Iris pigment epithelial cell (primary cell): ENCODE measurements at regions not wholly inside any gene's neighbourhood (a gene's known extent, or its start where the extent isn't known, plus 50 kb on each side); places are given as distances from the start of the nearest gene placed in this dataset.

ENCODE experiments used
- DNase-seq: peaks from one replicate; pipeline ENCODE4 v3.0.0-alpha.2; 2011; ENCODE audit warnings: low read depth

- DNase-seq = no peak
Observed at GRCh38 chr1:59242370-59242769, 54.5 kb upstream of the FGGY start.

GRCh38 chr1:59243550-59243949, 53.3 kb upstream of the FGGY start:
- DNase-seq = no peak

GRCh38 chr1:59243978-59244377, 52.9 kb upstream of the FGGY start:
- DNase-seq = no peak

GRCh38 chr1:59244891-59245290, 52.0 kb upstream of the FGGY start:
- DNase-seq = no peak
